ENCODE measurements at regions not wholly inside any gene's neighbourhood (a gene's known extent, or its start where the extent isn't known, plus 50 kb on each side); places are given as distances from the start of the nearest gene placed in this dataset.

DNA sequence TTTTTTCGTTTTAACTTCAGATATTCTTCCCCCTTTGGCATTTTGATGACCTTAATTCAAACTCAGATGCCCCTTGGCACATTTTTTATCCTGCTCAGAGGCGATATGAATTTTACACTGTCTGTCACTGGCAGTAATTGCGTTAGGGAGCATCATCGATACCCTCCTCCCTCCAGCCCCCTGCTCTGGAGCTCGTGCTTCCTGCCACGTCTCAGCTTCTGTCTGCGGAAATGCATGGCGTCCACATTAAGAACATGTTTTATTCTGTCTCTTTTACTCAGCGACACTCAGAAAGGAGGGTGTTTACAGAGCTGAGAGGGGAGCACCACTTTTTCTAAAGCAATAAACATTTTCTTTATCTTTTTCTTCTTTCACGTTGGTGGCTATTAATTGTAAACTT lies 254.2 kb downstream of the EBLN2 start:
- H3K9ac ChIP-seq (replicated peaks in 1 of 4; ENCODE audit: extremely low read depth in 1 of 4, low read depth in 3 of 4, low read length in 3 of 4): no peak overlapping the region
- H3K4ac ChIP-seq (replicated peaks; ENCODE audit: insufficient read length, low read depth, low read length): no peak overlapping the region
- CTCF ChIA-PET (ENCODE audit: partially characterized antibody): interaction anchor here (0.8 to 0.9 kb wide), 2 partner anchors 9 to 193 kb away, joined by 3 read pairs; no protein-coding TSS in a partner anchor
- H3K23ac ChIP-seq (ENCODE audit: insufficient read length): no peak overlapping the region
- no peak overlapping the region for H3K4me3 ChIP-seq (ENCODE audit: extremely low read depth in 1 of 4, insufficient read depth in 2 of 4, low read depth in 3 of 4, low read length in 4 of 4)
- POLR2A ChIA-PET (ENCODE audit: partially characterized antibody): no interaction called here
- H3K79me2 ChIP-seq (ENCODE audit: control insufficient read depth in 1 of 2, insufficient read depth in 2 of 2, low read length in 2 of 2): no peaks in the 10 kb centered on the region
- H3K56ac ChIP-seq (replicated peaks; ENCODE audit: insufficient read length, low read depth, low read length): no peak overlapping the region
- H2AFZ ChIP-seq (ENCODE audit: low read length): no peak overlapping the region
- no peak for FAIRE-seq
- no peak overlapping the region for H4K5ac ChIP-seq (ENCODE audit: insufficient read length, low read depth, low read length)
- H3K27me3 ChIP-seq (replicated peaks in 1 of 4; ENCODE audit: control insufficient read depth in 3 of 4, extremely low read depth in 1 of 4, insufficient read depth in 3 of 4, low read length in 3 of 4): no peaks in the 10 kb centered on the region
- H3K36me3 ChIP-seq (ENCODE audit: control insufficient read depth in 2 of 4, insufficient read depth in 4 of 4, low read length in 3 of 4): no peaks in the 10 kb centered on the region
- no peak overlapping the region for H2BK5ac ChIP-seq (ENCODE audit: low read depth, low read length)
- no peak overlapping the region for H2BK15ac ChIP-seq (ENCODE audit: low read length)
- no peak overlapping the region for H3K27ac ChIP-seq (ENCODE audit: low read depth, low read length)
- H4K20me1 ChIP-seq (replicated peaks in 1 of 2; ENCODE audit: control insufficient read depth in 1 of 2, insufficient read depth in 2 of 2, low read length in 2 of 2): no peaks in the 10 kb centered on the region
- no peak overlapping the region for H3K18ac ChIP-seq (ENCODE audit: extremely low read depth, low read length)
- H3K4me2 ChIP-seq (ENCODE audit: insufficient read depth in 1 of 2, low read depth in 2 of 2, low read length in 2 of 2): no peak overlapping the region
- no peaks in the 10 kb centered on the region for H3K79me1 ChIP-seq (ENCODE audit: low read depth, low read length)
- H2BK12ac ChIP-seq (ENCODE audit: low read depth, low read length): no peak overlapping the region
- H3K4me1 ChIP-seq (replicated peaks in 1 of 4; ENCODE audit: control insufficient read depth in 3 of 4, insufficient read depth in 4 of 4, low read length in 3 of 4): no peaks in the 10 kb centered on the region
- no peak overlapping the region for H2BK20ac ChIP-seq (ENCODE audit: low read length)
- no peak for DNase-seq (ENCODE audit: low read depth in 1 of 2, low spot score in 2 of 2)
- no peaks in the 10 kb centered on the region; the same call in 1 of the 2 replicates for H3K23me2 ChIP-seq (ENCODE audit: low read depth, low read length)
- H2AK5ac ChIP-seq (ENCODE audit: low read depth, low read length): no peak overlapping the region
- no peaks in the 10 kb centered on the region for H3K9me3 ChIP-seq (ENCODE audit: insufficient read depth in 2 of 2, low read depth in 1 of 2, low read length in 1 of 2)
- TF ChIP-seq CTBP2 (IDR thresholded peaks at IDR 0.05; ENCODE audit: borderline replicate concordance, insufficient read depth, insufficient read length, low read length) (no peak), SAP30 (IDR thresholded peaks at IDR 0.05; ENCODE audit: insufficient read depth, insufficient replicate concordance, low read length) (no peak), RFX5 (IDR thresholded peaks at IDR 0.05; ENCODE audit: borderline replicate concordance, low read depth, low read length) (no peak), PHF8 (conservative IDR thresholded peaks at IDR 0.05; ENCODE audit: low read depth, low read length) (no peak), POLR2A (IDR thresholded peaks at IDR 0.05; ENCODE audit: control extremely low read depth in 1 of 2, low read depth in 2 of 2, low read length in 2 of 2) (no peak), CEBPB (IDR thresholded peaks at IDR 0.05; ENCODE audit: low read depth, low read length) (no peak), SRF (IDR thresholded peaks at IDR 0.05; ENCODE audit: low read depth, low read length) (no peak), TEAD4 (IDR thresholded peaks at IDR 0.05; ENCODE audit: low read depth, low read length) (no peak), ASH2L (IDR thresholded peaks at IDR 0.05; ENCODE audit: low read length) (no peak)
- H4K8ac ChIP-seq (ENCODE audit: extremely low read depth, insufficient read depth, low read length): no peak overlapping the region
- H2BK120ac ChIP-seq (replicated peaks; ENCODE audit: low read depth, low read length): no peak overlapping the region
- H4K91ac ChIP-seq (replicated peaks; ENCODE audit: insufficient read length, low read length): no peak overlapping the region
- WGBS, 2 experiments (ENCODE audit: extremely low coverage in 1 of 2, insufficient coverage in 1 of 2, insufficient read length in 1 of 2, insufficient replicate concordance in 2 of 2, low coverage in 1 of 2, low lambda C conversion rate in 2 of 2, missing lambda C conversion rate in 1 of 2): 85% methylated on average over 10 of the region's 10 CpGs; no CpG with 5 or more reads in 1 of the 2 experiments
- H3K14ac ChIP-seq (ENCODE audit: insufficient read length): no peak overlapping the region
